ENCODE measurements at regions not wholly inside any gene's neighbourhood (a gene's known extent, or its start where the extent isn't known, plus 50 kb on each side); places are given as distances from the start of the nearest gene placed in this dataset.

- TF ChIP-seq CTCF (IDR thresholded peaks at IDR 0.05), result no peak
- no peak for TF ChIP-seq POLR2A (IDR thresholded peaks at IDR 0.05)
Observed at GRCh38 chr5:18975624-18976023, 1012.4 kb downstream of the CDH18 start.

Measured in uterus (tissue), 2 donors.